D721Med (cell line): ENCODE measurements at regions not wholly inside any gene's neighbourhood (a gene's known extent, or its start where the extent isn't known, plus 50 kb on each side); places are given as distances from the start of the nearest gene placed in this dataset.

Experiments used
- DNase-seq: peaks from one replicate; pipeline ENCODE4 v3.0.0; 2011; ENCODE audit warnings: low spot score; ENCODE audit not compliant: insufficient read length
- FAIRE-seq: peaks from 2 replicates; lab custom pipeline; 2011; peaks lifted over from hg19 to GRCh38; lab: Jason Lieb, UNC
- CTCF ChIP-seq: IDR thresholded peaks from 2 replicates; pipeline ENCODE4 v1.5.1; 2012; ENCODE audit warnings: mild to moderate bottlenecking, control low read depth; ENCODE audit not compliant: insufficient read depth; ENCODE audit errors: missing control alignments

GRCh38 chr6:105750089-105750488, 336.0 kb upstream of the PRDM1 start:
- FAIRE-seq, result no peak
- DNase-seq, result no peak
- TF ChIP-seq CTCF, result no peak

GRCh38 chr6:105748737-105749161, 337.4 kb upstream of the PRDM1 start:
- FAIRE-seq, result no peak
- TF ChIP-seq CTCF, result no peak
- no peak for DNase-seq

- FAIRE-seq (no peak), DNase-seq (no peak)
- TF ChIP-seq CTCF, result no peak
Observed at GRCh38 chr6:105747823-105748405, 338.2 kb upstream of the PRDM1 start.

- no peak for TF ChIP-seq CTCF
- DNase-seq (no peak), FAIRE-seq (no peak)
Observed at GRCh38 chr6:105746509-105746908, 339.6 kb upstream of the PRDM1 start.

GRCh38 chr6:105746130-105746505, 340.0 kb upstream of the PRDM1 start:
- no peak for TF ChIP-seq CTCF
- DNase-seq (no peak), FAIRE-seq (no peak)

GRCh38 chr6:105745464-105746129, 340.5 kb upstream of the PRDM1 start:
- TF ChIP-seq CTCF, result no peak
- FAIRE-seq (no peak), DNase-seq (no peak)

GRCh38 chr6:105744815-105745214, 341.3 kb upstream of the PRDM1 start:
- TF ChIP-seq CTCF, result no peak
- FAIRE-seq (no peak), DNase-seq (no peak)
